ENCODE measurements at regions not wholly inside any gene's neighbourhood (a gene's known extent, or its start where the extent isn't known, plus 50 kb on each side); places are given as distances from the start of the nearest gene placed in this dataset.

DNA sequence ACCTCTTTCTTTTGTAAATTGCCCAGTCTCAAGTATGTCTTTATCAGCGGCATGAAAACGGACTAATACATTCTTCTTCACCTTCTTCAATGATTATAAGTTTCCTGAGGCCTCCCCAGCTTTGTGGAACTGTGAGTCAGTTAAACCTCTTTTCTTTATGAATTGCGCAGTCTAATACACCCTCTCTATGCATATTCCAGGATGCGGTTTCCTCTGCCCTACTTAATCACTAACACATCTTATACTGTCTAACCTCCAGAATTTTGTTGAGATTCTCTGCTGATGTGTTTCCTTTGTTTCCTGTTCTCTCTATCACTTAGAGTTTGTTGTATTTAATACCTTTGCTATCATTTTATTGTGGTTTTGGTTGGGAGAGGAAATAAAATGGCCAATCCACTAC lies 145.4 kb downstream of the AEBP2 start:
- DNase-seq (ENCODE audit: extremely low read depth, low read depth), result no peak
- TF ChIP-seq, protein P1, sequence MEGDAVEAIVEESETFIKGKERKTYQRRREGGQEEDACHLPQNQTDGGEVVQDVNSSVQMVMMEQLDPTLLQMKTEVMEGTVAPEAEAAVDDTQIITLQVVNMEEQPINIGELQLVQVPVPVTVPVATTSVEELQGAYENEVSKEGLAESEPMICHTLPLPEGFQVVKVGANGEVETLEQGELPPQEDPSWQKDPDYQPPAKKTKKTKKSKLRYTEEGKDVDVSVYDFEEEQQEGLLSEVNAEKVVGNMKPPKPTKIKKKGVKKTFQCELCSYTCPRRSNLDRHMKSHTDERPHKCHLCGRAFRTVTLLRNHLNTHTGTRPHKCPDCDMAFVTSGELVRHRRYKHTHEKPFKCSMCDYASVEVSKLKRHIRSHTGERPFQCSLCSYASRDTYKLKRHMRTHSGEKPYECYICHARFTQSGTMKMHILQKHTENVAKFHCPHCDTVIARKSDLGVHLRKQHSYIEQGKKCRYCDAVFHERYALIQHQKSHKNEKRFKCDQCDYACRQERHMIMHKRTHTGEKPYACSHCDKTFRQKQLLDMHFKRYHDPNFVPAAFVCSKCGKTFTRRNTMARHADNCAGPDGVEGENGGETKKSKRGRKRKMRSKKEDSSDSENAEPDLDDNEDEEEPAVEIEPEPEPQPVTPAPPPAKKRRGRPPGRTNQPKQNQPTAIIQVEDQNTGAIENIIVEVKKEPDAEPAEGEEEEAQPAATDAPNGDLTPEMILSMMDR (IDR thresholded peaks at IDR 0.05; ENCODE audit: low read depth, low read length, missing control alignments), result no peak
- no peak overlapping the region for H3K4me3 ChIP-seq (replicated peaks; ENCODE audit: low read depth, low read length)

DNA sequence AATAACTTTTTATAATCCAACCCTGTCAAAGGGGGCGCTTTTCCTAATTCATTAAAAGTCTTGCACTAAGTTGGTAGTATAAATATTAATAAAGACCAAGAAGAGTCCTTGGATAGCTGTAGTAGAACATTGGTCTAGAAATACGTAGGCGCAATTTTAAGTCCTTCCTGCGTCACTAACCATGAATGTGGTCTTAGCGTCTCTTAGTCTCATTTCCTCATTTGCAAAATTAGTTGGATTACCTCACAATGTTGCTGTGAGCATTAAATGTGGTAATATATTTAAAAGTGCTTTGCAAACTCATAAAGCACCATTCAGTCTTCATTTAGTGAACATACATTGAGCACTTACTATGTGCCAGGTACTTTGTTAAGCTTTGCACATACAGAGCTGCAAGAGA lies 149.7 kb downstream of the AEBP2 start:
- no peak for DNase-seq (ENCODE audit: extremely low read depth, low read depth)
- H3K4me3 ChIP-seq (replicated peaks; ENCODE audit: low read depth, low read length), result no peak overlapping the region
- TF ChIP-seq, protein P1 (IDR thresholded peaks at IDR 0.05; ENCODE audit: low read depth, low read length, missing control alignments), result no peak

DNA sequence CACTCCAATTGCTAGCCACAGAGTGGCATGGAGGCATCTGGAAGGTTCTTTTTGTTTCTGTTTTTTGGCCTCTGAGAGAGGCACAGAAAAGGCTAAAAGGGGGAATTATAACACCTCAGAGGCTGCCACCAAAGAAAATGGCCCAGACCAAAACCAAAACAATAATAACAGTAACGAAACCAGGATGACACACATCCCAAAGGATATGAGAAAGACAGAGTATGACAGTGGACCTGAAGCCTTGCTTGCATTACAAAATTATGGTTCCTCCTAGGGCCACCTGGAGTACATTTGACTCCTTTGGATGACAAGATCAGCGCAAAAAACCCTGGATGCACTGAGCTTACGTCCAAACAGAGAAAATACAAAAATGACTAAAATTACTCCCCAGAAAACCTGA lies 152.7 kb downstream of the AEBP2 start:
- no peak overlapping the region for H3K4me3 ChIP-seq (replicated peaks; ENCODE audit: low read depth, low read length)
- DNase-seq (ENCODE audit: extremely low read depth, low read depth), result no peak
- TF ChIP-seq, protein P1 (IDR thresholded peaks at IDR 0.05; ENCODE audit: low read depth, low read length, missing control alignments), result no peak

DNA sequence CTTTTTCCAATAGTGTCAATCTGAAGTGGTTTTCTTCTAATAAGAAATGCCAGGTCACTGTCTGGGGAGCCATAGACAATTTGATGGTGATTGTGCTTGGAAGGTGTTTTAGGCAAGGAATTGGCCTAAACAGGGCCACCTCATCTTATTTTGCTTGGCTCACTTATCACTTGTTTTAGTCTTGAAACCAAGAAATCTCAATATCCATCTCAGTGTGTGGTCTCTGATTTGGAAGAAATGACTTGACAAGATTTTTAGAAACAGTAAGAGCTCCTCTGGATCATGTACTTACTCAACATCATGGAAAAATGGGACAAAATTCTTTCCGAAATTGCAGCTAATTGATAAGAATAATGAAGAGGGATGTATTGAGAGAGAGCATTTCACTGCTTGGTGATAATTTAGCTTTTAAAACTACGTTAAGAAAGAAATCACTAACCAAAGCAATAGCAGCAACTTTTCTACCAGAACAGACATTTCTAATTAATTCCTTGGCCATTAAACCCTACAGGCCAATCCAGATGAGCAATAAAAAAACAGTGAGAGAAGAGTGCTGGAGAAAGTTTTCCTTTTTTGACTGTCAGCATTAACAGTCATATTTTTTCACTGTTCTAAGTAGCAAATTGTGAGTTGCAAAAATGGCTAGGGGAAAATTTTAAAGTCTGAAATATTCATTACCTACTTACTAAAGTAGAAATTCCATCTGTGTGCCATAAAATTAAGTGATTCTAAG lies 157.3 kb downstream of the AEBP2 start:
- H3K4me3 ChIP-seq (replicated peaks; ENCODE audit: low read depth, low read length), result no peak overlapping the region
- DNase-seq (ENCODE audit: extremely low read depth, low read depth), result no peak
- TF ChIP-seq, protein P1 (IDR thresholded peaks at IDR 0.05; ENCODE audit: low read depth, low read length, missing control alignments), result no peak

DNA sequence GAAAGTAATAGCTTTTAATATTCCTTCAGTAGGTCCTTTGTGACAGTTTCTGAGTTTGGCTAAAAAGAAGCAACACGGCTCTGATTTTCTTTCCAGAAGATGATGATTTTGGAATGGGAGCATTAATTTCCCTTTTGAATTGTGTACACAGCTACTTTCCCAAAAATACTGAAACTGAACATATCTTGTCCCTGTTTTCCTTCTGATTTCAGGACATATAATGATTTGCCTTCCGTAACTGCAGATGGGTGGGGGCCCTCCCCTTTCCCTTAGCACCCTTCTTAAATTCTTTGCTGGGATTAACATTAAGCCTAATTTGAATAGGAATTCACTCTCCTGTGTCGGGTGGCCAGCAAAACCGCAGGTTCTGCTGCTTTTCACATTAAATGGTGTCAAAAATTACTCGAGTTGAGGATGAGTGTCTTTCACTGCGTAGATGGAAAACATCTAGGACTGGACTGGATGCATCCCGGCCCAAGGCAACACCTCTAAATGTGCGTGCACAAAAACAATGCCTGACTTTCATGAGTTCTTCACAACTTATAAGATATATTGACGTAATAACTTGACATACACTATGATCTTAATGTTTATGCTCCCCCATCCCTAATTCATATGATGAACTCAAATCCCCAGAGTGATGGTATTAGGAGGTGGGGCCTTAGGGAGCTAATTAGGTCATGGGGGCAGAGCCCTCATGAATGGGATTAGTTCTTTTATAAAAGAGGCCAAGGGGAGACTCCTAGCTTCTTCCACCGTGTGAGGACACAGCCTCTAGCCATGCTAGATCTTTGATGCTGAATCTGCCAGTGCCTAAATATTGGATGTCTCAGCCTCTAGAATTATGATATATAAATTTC lies 158.1 kb downstream of the AEBP2 start:
- no peak for DNase-seq (ENCODE audit: extremely low read depth, low read depth)
- TF ChIP-seq, protein P1 (IDR thresholded peaks at IDR 0.05; ENCODE audit: low read depth, low read length, missing control alignments), result no peak
- H3K4me3 ChIP-seq (replicated peaks; ENCODE audit: low read depth, low read length), result no peak overlapping the region

DNA sequence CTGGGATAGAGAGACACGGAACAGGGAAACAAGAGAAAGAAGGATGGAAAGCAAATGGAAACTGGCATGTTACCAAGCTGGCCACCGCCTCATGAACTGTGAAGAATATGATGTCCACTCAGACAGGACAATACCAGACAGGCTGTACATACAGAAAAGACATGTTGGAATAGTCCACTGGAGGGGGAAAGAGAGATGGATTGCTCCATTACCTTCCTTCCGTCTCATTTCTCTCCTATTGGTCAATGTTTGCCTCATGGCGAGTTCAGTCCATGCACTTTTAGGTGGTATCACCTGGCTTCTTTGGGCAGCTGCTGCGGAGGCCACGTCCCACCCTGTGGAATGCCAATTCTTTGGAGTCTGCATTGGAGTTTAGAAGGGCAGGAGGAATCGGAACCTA lies 166.4 kb downstream of the AEBP2 start:
- TF ChIP-seq, protein P1 (IDR thresholded peaks at IDR 0.05; ENCODE audit: low read depth, low read length, missing control alignments), result no peak
- no peak overlapping the region for H3K4me3 ChIP-seq (replicated peaks; ENCODE audit: low read depth, low read length)
- DNase-seq (ENCODE audit: extremely low read depth, low read depth), result no peak

All from HFF-Myc (cell line).